ENCODE measurements at regions not wholly inside any gene's neighbourhood (a gene's known extent, or its start where the extent isn't known, plus 50 kb on each side); places are given as distances from the start of the nearest gene placed in this dataset.

- Histone ChIP-seq H2AFZ (replicated peaks) (no peak overlapping the region), H3K79me2 (ENCODE audit: low read depth) (no peaks in the 10 kb centered on the region), H3K4me1 (no peaks in the 10 kb centered on the region), H3K9me3 (ENCODE audit: low read depth) (no peaks in the 10 kb centered on the region), H3K4me3 (no peak overlapping the region), H3K36me3 (no peaks in the 10 kb centered on the region), H4K20me1 (ENCODE audit: low read depth) (no peaks in the 10 kb centered on the region), H3K9ac (no peak overlapping the region), H3F3A (ENCODE audit: low read depth) (no peaks in the 10 kb centered on the region), H3K27ac (no peak overlapping the region), H3K4me2 (no peak overlapping the region), H3K27me3 (no peaks in the 10 kb centered on the region)
- DNase-seq (ENCODE audit: low spot score): no peak
- Mint-ChIP-seq H3K27me3 (ENCODE audit: insufficient read depth, low read depth) (peaks cover 2% of the 10 kb centered on the region), H3K4me1 (no peaks in the 10 kb centered on the region), H3K36me3 (no peaks in the 10 kb centered on the region), H3K9me3 (peaks cover 8% of the 10 kb centered on the region), H3K27ac (no peak overlapping the region), H3K4me3 (no peak overlapping the region)
- no peak for TF ChIP-seq CTCF (IDR thresholded peaks at IDR 0.05)
- no peak for TF ChIP-seq EZH2 (IDR thresholded peaks at IDR 0.05)
- no peak for TF ChIP-seq EZH2phosphoT487 (IDR thresholded peaks at IDR 0.05)
Observed at GRCh38 chrX:10893976-10894375, 217.2 kb upstream of the HCCS start.

GRCh38 chrX:10897768-10898167, 213.4 kb upstream of the HCCS start:
- Histone ChIP-seq H3F3A (ENCODE audit: low read depth) (no peaks in the 10 kb centered on the region), H3K27me3 (no peaks in the 10 kb centered on the region), H2AFZ (replicated peaks) (no peak overlapping the region), H3K4me2 (no peak overlapping the region), H3K79me2 (ENCODE audit: low read depth) (no peaks in the 10 kb centered on the region), H3K9me3 (ENCODE audit: low read depth) (no peaks in the 10 kb centered on the region), H4K20me1 (ENCODE audit: low read depth) (no peaks in the 10 kb centered on the region), H3K4me3 (no peak overlapping the region), H3K4me1 (no peaks in the 10 kb centered on the region), H3K27ac (no peak overlapping the region), H3K9ac (no peak overlapping the region), H3K36me3 (no peaks in the 10 kb centered on the region)
- no peak overlapping the region for H3K4me3 Mint-ChIP-seq
- peak; percentile 5 for DNase-seq (ENCODE audit: low spot score)
- no peaks in the 10 kb centered on the region for H3K4me1 Mint-ChIP-seq
- H3K27ac Mint-ChIP-seq: no peak overlapping the region
- H3K27me3 Mint-ChIP-seq (ENCODE audit: insufficient read depth, low read depth): peaks cover 2% of the 10 kb centered on the region
- H3K36me3 Mint-ChIP-seq: no peaks in the 10 kb centered on the region
- peaks cover 8% of the 10 kb centered on the region for H3K9me3 Mint-ChIP-seq
- TF ChIP-seq EZH2 (IDR thresholded peaks at IDR 0.05): no peak
- no peak for TF ChIP-seq CTCF (IDR thresholded peaks at IDR 0.05)
- TF ChIP-seq EZH2phosphoT487 (IDR thresholded peaks at IDR 0.05): no peak

- no peaks in the 10 kb centered on the region for H3K36me3 Mint-ChIP-seq
- no peaks in the 10 kb centered on the region for H3K27me3 Mint-ChIP-seq (ENCODE audit: insufficient read depth, low read depth)
- H3K4me1 Mint-ChIP-seq: no peaks in the 10 kb centered on the region
- H3K27ac ChIP-seq: no peak overlapping the region
- H3K79me2 ChIP-seq (ENCODE audit: low read depth): no peaks in the 10 kb centered on the region
- H3K27me3 ChIP-seq: no peaks in the 10 kb centered on the region
- H3F3A ChIP-seq (ENCODE audit: low read depth): no peaks in the 10 kb centered on the region
- H3K9me3 ChIP-seq (ENCODE audit: low read depth): no peaks in the 10 kb centered on the region
- H2AFZ ChIP-seq (replicated peaks): no peak overlapping the region
- no peaks in the 10 kb centered on the region for H3K36me3 ChIP-seq
- no peak for DNase-seq (ENCODE audit: low spot score)
- no peak overlapping the region for H3K4me2 ChIP-seq
- no peaks in the 10 kb centered on the region for H4K20me1 ChIP-seq (ENCODE audit: low read depth)
- H3K4me3 Mint-ChIP-seq: no peak overlapping the region
- no peak overlapping the region for H3K9ac ChIP-seq
- TF ChIP-seq EZH2 (IDR thresholded peaks at IDR 0.05): no peak
- TF ChIP-seq EZH2phosphoT487 (IDR thresholded peaks at IDR 0.05): no peak
- no peak for TF ChIP-seq CTCF (IDR thresholded peaks at IDR 0.05)
- H3K4me1 ChIP-seq: no peaks in the 10 kb centered on the region
- H3K4me3 ChIP-seq: no peak overlapping the region
- peaks cover 8% of the 10 kb centered on the region for H3K9me3 Mint-ChIP-seq
- no peak overlapping the region for H3K27ac Mint-ChIP-seq
Observed at GRCh38 chrX:10900585-10901289, 210.4 kb upstream of the HCCS start.

Measured in neural progenitor cell (in vitro differentiated cells).